ENCODE measurements at regions not wholly inside any gene's neighbourhood (a gene's known extent, or its start where the extent isn't known, plus 50 kb on each side); places are given as distances from the start of the nearest gene placed in this dataset.

DNA sequence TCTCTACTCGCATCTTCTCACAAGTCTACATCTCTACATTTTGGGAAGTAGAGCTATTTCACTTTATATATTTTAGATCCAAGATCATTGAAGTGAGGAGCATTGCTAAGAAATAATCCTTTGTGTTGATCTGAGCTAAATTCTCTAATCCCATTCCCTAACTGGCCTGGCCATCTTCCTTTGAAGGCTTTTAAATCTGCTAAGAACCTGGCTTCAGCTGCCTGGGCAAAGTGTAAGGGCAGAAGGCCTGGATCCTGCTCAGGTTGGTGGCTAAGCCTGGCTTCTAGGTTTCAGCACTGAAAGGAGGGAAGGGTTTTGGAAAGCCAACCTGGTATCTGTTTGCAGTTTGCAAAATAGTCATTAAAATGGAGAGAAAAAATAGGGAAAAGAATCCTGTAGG lies 167.6 kb downstream of the BRINP2 start:
- in situ Hi-C loops (cut with HindIII; ENCODE audit: extremely low pct_ligation_motif_present, low pct_unique_long_range_greater_than_20kb): no loop called here
- WGBS (ENCODE audit: low lambda C conversion rate): 0% methylated on average over 1 of the region's 1 CpG
- FAIRE-seq (no peak), DNase-seq (ENCODE audit: low spot score) (no peak), ATAC-seq (no peak)
- Histone ChIP-seq H3K4me2 (ENCODE audit: low read depth, low read length) (no peak overlapping the region), H3K4me3 (replicated peaks in 1 of 3; ENCODE audit: insufficient read depth in 1 of 3, low read depth in 2 of 3, low read length in 3 of 3) (no peak overlapping the region), H4K20me1 (ENCODE audit: insufficient read depth, low read length) (no peaks in the 10 kb centered on the region), H3K27me3 (ENCODE audit: control insufficient read depth in 1 of 2, insufficient read depth in 2 of 2, low read length in 2 of 2) (0 out of 5 replicates have a peak, but pooled peaks cover 0 to 5% of the 10 kb centered on the region in 2 experiments), H2AFZ (ENCODE audit: low read length) (no peak overlapping the region), H3K9me3 (ENCODE audit: low read length) (no peaks in the 10 kb centered on the region), H3K27ac (ENCODE audit: extremely low read length, insufficient read depth, low read length) (no peak overlapping the region), H3K36me3 (replicated peaks in 1 of 2; ENCODE audit: control insufficient read depth in 1 of 2, insufficient read depth in 2 of 2, low read length in 2 of 2) (no peaks in the 10 kb centered on the region), H3K4me1 (ENCODE audit: insufficient read depth, low read length) (no peaks in the 10 kb centered on the region), H3K79me2 (ENCODE audit: insufficient read depth, low read length) (no peaks in the 10 kb centered on the region), H3K9ac (ENCODE audit: insufficient read depth, low read depth, low read length) (no peak overlapping the region)
- intact Hi-C loops (cut with micrococcal nuclease; ENCODE audit: unreplicated experiment): no loop called here
- no TSS peak for BruUV-seq (replicated peaks)
- ChIA-PET POLR2A (no interaction called here), CTCF (ENCODE audit: low intra/inter-chr PET ratio, low total read pairs) (no interaction called here)
- TF ChIP-seq, protein P1, sequence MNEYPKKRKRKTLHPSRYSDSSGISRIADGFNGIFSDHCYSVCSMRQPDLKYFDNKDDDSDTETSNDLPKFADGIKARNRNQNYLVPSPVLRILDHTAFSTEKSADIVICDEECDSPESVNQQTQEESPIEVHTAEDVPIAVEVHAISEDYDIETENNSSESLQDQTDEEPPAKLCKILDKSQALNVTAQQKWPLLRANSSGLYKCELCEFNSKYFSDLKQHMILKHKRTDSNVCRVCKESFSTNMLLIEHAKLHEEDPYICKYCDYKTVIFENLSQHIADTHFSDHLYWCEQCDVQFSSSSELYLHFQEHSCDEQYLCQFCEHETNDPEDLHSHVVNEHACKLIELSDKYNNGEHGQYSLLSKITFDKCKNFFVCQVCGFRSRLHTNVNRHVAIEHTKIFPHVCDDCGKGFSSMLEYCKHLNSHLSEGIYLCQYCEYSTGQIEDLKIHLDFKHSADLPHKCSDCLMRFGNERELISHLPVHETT (CRISPR knock-in tag; conservative IDR thresholded peaks at IDR 0.05): no peak
- TF ChIP-seq, protein P2, sequence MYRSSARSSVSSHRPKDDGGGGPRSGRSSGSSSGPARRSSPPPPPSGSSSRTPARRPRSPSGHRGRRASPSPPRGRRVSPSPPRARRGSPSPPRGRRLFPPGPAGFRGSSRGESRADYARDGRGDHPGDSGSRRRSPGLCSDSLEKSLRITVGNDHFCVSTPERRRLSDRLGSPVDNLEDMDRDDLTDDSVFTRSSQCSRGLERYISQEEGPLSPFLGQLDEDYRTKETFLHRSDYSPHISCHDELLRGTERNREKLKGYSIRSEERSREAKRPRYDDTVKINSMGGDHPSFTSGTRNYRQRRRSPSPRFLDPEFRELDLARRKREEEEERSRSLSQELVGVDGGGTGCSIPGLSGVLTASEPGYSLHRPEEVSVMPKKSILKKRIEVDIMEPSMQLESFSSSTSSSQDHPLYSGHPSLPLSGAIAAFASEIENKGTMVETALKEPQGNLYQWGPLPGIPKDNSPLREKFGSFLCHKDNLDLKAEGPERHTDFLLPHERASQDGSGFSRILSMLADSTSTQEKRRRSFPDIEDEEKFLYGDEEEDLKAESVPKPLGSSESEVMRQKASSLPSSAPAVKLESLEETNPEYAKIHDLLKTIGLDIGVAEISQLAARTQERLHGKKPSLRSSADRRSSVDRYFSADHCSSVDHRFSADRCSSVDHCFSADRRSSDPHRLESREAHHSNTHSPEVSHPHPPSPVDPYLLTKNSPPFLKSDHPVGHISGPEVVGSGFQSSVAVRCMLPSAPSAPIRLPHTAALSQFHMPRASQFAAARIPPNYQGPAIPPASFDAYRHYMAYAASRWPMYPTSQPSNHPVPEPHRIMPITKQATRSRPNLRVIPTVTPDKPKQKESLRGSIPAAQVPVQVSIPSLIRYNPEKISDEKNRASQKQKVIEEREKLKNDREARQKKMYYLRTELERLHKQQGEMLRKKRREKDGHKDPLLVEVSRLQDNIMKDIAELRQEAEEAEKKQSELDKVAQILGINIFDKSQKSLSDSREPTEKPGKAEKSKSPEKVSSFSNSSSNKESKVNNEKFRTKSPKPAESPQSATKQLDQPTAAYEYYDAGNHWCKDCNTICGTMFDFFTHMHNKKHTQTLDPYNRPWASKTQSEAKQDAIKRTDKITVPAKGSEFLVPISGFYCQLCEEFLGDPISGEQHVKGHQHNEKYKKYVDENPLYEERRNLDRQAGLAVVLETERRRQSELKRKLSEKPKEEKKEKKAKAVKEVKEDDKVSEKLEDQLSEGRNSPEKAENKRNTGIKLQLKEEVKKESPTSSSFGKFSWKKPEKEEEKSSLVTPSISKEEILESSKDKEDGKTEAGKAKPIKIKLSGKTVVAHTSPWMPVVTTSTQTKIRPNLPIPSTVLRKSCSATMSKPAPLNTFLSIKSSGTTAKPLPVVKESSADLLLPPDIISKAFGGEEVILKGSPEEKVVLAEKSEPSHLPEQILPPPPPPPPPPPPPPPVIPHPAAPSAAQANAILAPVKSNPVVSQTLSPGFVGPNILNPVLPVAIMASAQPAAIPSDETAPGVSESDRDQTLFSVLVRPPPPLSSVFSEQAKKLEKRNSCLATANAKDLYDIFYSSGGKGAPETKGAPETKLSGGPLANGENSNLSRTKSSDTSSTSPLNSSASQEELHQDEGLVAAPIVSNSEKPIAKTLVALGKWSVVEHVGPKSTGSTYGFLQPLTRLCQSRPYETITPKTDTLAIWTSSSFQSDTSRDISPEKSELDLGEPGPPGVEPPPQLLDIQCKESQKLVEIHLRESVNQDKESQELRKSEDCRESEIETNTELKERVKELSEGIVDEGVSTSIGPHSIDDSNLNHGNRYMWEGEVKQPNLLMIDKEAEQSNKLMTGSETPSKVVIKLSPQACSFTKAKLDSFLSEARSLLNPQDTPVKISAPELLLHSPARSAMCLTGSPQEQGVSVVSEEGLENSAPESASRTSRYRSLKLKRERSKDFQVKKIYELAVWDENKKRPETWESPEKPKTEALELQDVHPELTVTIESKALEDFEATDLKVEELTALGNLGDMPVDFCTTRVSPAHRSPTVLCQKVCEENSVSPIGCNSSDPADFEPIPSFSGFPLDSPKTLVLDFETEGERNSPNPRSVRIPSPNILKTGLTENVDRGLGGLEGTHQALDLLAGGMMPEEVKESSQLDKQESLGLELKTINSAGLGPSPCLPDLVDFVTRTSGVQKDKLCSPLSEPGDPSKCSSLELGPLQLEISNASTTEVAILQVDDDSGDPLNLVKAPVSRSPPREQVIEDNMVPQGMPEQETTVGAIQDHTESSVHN (CRISPR knock-in tag; IDR thresholded peaks at IDR 0.05): no peak
- TF ChIP-seq ZNF335 (CRISPR knock-in tag; IDR thresholded peaks at IDR 0.05) (no peak), ZNF510 (CRISPR knock-in tag; IDR thresholded peaks at IDR 0.05; ENCODE audit: low read depth) (no peak), JDP2 (CRISPR knock-in tag; IDR thresholded peaks at IDR 0.05; ENCODE audit: borderline replicate concordance) (no peak), ZNF777 (CRISPR knock-in tag; IDR thresholded peaks at IDR 0.05) (no peak)

Data from HepG2 (cell line).